Cardiac muscle cell (in vitro differentiated cells and primary cell): ENCODE measurements at regions not wholly inside any gene's neighbourhood (a gene's known extent, or its start where the extent isn't known, plus 50 kb on each side); places are given as distances from the start of the nearest gene placed in this dataset.
"Not testable (repeated sequence)": the region's sequence is repeated elsewhere in the genome, so short reads cannot be mapped to it uniquely, and the experiment has no call there.

ENCODE experiments used
- DNase-seq, 2 donors: peaks; one replicate each; pipeline versions ENCODE4 v3.0.0 to v3.0.0-alpha.2; 2010 to 2017; ENCODE audit warnings: low read depth in 1 of 2, low spot score in 1 of 2
- H3K27ac ChIP-seq: fragments of 200-600 bp; sonication (generic); 2 replicates; pipeline ENCODE4 v1.5.1; 2016
- H3K27me3 ChIP-seq: fragments of 200-600 bp; sonication (generic); 2 replicates; pipeline ENCODE4 v1.6.0; 2016; ENCODE audit warnings: control low read depth
- H3K36me3 ChIP-seq: fragments of 200-600 bp; sonication (generic); 2 replicates; pipeline ENCODE4 v1.5.1; 2016; ENCODE audit warnings: control low read depth
- H3K4me1 ChIP-seq: fragments of 200-600 bp; sonication (generic); 2 replicates; pipeline ENCODE4 v1.8.1; 2017; ENCODE audit warnings: low read depth, mild to moderate bottlenecking, mixed run types
- H3K4me3 ChIP-seq: fragments of 200-600 bp; sonication (generic); 2 replicates; pipeline ENCODE4 v1.5.1; 2016; ENCODE audit warnings: mild to moderate bottlenecking
- H3K9me3 ChIP-seq: fragments of 200-600 bp; sonication (generic); 2 replicates; pipeline ENCODE4 v1.5.1; 2017; ENCODE audit warnings: low read depth, mild to moderate bottlenecking, control low read depth
- CTCF ChIP-seq: IDR thresholded peaks from 2 replicates; pipeline ENCODE4 v1.5.1; 2012; ENCODE audit warnings: low read depth, mild to moderate bottlenecking, low read length

- no peak for DNase-seq
- H3K4me1 ChIP-seq, result no peaks in the 10 kb centered on the region
- no peak overlapping the region for H3K4me3 ChIP-seq
- H3K36me3 ChIP-seq, result no peaks in the 10 kb centered on the region
- peaks cover 35% of the 10 kb centered on the region for H3K27me3 ChIP-seq
- H3K9me3 ChIP-seq, result no peaks in the 10 kb centered on the region
- H3K27ac ChIP-seq, result no peak overlapping the region
- no peak for TF ChIP-seq CTCF
These were observed 270.9 kb downstream of the CCSER2 start for GRCh38 chr10:84599254-84599653.

- Histone ChIP-seq H3K9me3 (no peaks in the 10 kb centered on the region), H3K27me3 (peaks cover 38% of the 10 kb centered on the region), H3K27ac (no peak overlapping the region), H3K36me3 (no peaks in the 10 kb centered on the region), H3K4me3 (no peak overlapping the region), H3K4me1 (no peaks in the 10 kb centered on the region)
- DNase-seq, result no peak
- no peak for TF ChIP-seq CTCF
These were observed 272.6 kb downstream of the CCSER2 start for GRCh38 chr10:84600947-84601346.

GRCh38 chr10:84602543-84602942 is 274.2 kb downstream of the CCSER2 start:
- not testable (repeated sequence) for H3K27ac ChIP-seq, H3K36me3 ChIP-seq, H3K4me1 ChIP-seq, H3K4me3 ChIP-seq, H3K9me3 ChIP-seq, DNase-seq
- peaks cover 38% of the 10 kb centered on the region for H3K27me3 ChIP-seq

GRCh38 chr10:84603971-84604370 is 275.6 kb downstream of the CCSER2 start:
- no peak overlapping the region for H3K27ac ChIP-seq
- H3K9me3 ChIP-seq, result no peaks in the 10 kb centered on the region
- no peak for TF ChIP-seq CTCF
- no peak overlapping the region for H3K4me3 ChIP-seq
- H3K4me1 ChIP-seq, result no peaks in the 10 kb centered on the region
- DNase-seq, result no peak
- no peaks in the 10 kb centered on the region for H3K36me3 ChIP-seq
- peaks cover 38% of the 10 kb centered on the region for H3K27me3 ChIP-seq

GRCh38 chr10:84605802-84606201 is 277.4 kb downstream of the CCSER2 start:
- H3K27me3 ChIP-seq, result peaks cover 41% of the 10 kb centered on the region
- no peak for DNase-seq
- TF ChIP-seq CTCF, result no peak

GRCh38 chr10:84606428-84606827 is 278.0 kb downstream of the CCSER2 start:
- no peak overlapping the region for H3K4me3 ChIP-seq

More at GRCh38 chr10:84605802-84606201, 277.4 kb downstream of the CCSER2 start:
- no peaks in the 10 kb centered on the region for H3K36me3 ChIP-seq
- no peak overlapping the region for H3K4me3 ChIP-seq
- no peaks in the 10 kb centered on the region for H3K4me1 ChIP-seq
- H3K9me3 ChIP-seq, result no peaks in the 10 kb centered on the region
- H3K27ac ChIP-seq, result no peak overlapping the region

More at GRCh38 chr10:84606428-84606827, 278.0 kb downstream of the CCSER2 start:
- H3K27me3 ChIP-seq, result peaks cover 35% of the 10 kb centered on the region
- H3K36me3 ChIP-seq, result no peaks in the 10 kb centered on the region
- no peak for TF ChIP-seq CTCF
- H3K27ac ChIP-seq, result no peak overlapping the region
- H3K4me1 ChIP-seq, result no peaks in the 10 kb centered on the region
- H3K9me3 ChIP-seq, result no peaks in the 10 kb centered on the region
- no peak for DNase-seq
